ENCODE measurements at regions not wholly inside any gene's neighbourhood (a gene's known extent, or its start where the extent isn't known, plus 50 kb on each side); places are given as distances from the start of the nearest gene placed in this dataset.

- DNase-seq (ENCODE audit: extremely low spot score): no peak
- H3K9me3 ChIP-seq: no peaks in the 10 kb centered on the region
- no peaks in the 10 kb centered on the region for H3K4me1 ChIP-seq
- H3K27me3 ChIP-seq: no peaks in the 10 kb centered on the region
- no peak overlapping the region for H3K27ac ChIP-seq (replicated peaks in 1 of 4)
- WGBS: 76% methylated on average over 4 of the region's 4 CpGs
- H3K4me3 ChIP-seq: no peak overlapping the region
- TF ChIP-seq POLR2A (IDR thresholded peaks at IDR 0.05; ENCODE audit: low read depth) (no peak), CTCF (IDR thresholded peaks at IDR 0.05) (no peak), POLR2AphosphoS5 (IDR thresholded peaks at IDR 0.05) (no peak), EP300 (IDR thresholded peaks at IDR 0.05) (no peak)
- no peaks in the 10 kb centered on the region for H3K36me3 ChIP-seq
- intact Hi-C loops (cut with DNase I): loop anchor here (5.0 kb wide), 1 partner anchor 456 kb away; no protein-coding TSS in a partner anchor
Observed at GRCh38 chr17:70542876-70543275, 373.5 kb downstream of the KCNJ2 start.

- no peak for TF ChIP-seq POLR2AphosphoS5 (IDR thresholded peaks at IDR 0.05)
- TF ChIP-seq POLR2A (IDR thresholded peaks at IDR 0.05; ENCODE audit: low read depth): no peak
- TF ChIP-seq EP300 (IDR thresholded peaks at IDR 0.05): no peak
- no peak for TF ChIP-seq CTCF (IDR thresholded peaks at IDR 0.05)
Observed at GRCh38 chr17:70544317-70544716, 375.0 kb downstream of the KCNJ2 start.

GRCh38 chr17:70552230-70552981 is 383.1 kb downstream of the KCNJ2 start:
- Histone ChIP-seq H3K27me3 (no peaks in the 10 kb centered on the region), H3K9me3 (no peaks in the 10 kb centered on the region), H3K4me1 (no peaks in the 10 kb centered on the region), H3K4me3 (no peak overlapping the region), H3K27ac (replicated peaks in 1 of 4) (no peak overlapping the region), H3K36me3 (no peaks in the 10 kb centered on the region)
- DNase-seq (ENCODE audit: extremely low spot score): no peak
- TF ChIP-seq CTCF (IDR thresholded peaks at IDR 0.05) (peak; percentile 48 to 54 (median 50)), POLR2AphosphoS5 (IDR thresholded peaks at IDR 0.05) (no peak), POLR2A (IDR thresholded peaks at IDR 0.05; ENCODE audit: low read depth) (no peak)
- intact Hi-C loops (cut with DNase I): loop anchor here (5.0 to 10.0 kb wide), 3 partner anchors 388 to 1025 kb away; partner anchors contain the start of gene KCNJ2
- 35% methylated on average over 8 of the region's 8 CpGs for WGBS

More at GRCh38 chr17:70544317-70544716, 375.0 kb downstream of the KCNJ2 start:
- Histone ChIP-seq H3K9me3 (no peaks in the 10 kb centered on the region), H3K27me3 (no peaks in the 10 kb centered on the region), H3K4me3 (no peak overlapping the region), H3K36me3 (no peaks in the 10 kb centered on the region), H3K27ac (replicated peaks in 1 of 4) (no peak overlapping the region), H3K4me1 (no peaks in the 10 kb centered on the region)
- WGBS: 72% methylated on average over 1 of the region's 1 CpG
- intact Hi-C loops (cut with DNase I): loop anchor here (5.0 kb wide), 1 partner anchor 457 kb away; no protein-coding TSS in a partner anchor
- no peak for DNase-seq (ENCODE audit: extremely low spot score)

DNA sequence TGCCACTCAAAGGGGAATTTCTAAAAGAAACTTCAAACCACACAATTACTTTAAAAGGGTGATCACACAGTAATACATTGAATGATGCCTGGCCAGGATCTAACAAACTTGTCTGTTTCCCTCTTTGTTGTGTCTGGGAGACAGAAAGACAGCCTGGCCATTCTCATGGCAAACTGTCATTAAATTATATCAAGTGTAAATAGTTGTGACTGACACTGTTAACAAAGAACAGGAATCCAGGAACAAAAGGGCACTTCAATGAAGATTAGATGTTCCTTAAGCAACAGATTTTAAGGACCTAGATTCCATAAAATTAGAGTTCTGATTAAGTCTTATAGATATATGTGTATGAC is 383.6 kb downstream of the KCNJ2 start:
- intact Hi-C loops (cut with DNase I): loop anchor here (5.0 to 10.0 kb wide), 3 partner anchors 388 to 1026 kb away; partner anchors contain the start of gene KCNJ2
- Histone ChIP-seq H3K27me3 (no peaks in the 10 kb centered on the region), H3K4me3 (no peak overlapping the region), H3K36me3 (no peaks in the 10 kb centered on the region), H3K4me1 (no peaks in the 10 kb centered on the region), H3K9me3 (no peaks in the 10 kb centered on the region), H3K27ac (replicated peaks in 1 of 4) (no peak overlapping the region)
- DNase-seq (ENCODE audit: extremely low spot score): no peak
- TF ChIP-seq CTCF (IDR thresholded peaks at IDR 0.05): no peak
- TF ChIP-seq POLR2AphosphoS5 (IDR thresholded peaks at IDR 0.05): no peak
- TF ChIP-seq POLR2A (IDR thresholded peaks at IDR 0.05; ENCODE audit: low read depth): no peak
- TF ChIP-seq EP300 (IDR thresholded peaks at IDR 0.05): no peak
